H9 (cell line): ENCODE measurements at regions not wholly inside any gene's neighbourhood (a gene's known extent, or its start where the extent isn't known, plus 50 kb on each side); places are given as distances from the start of the nearest gene placed in this dataset.

Source experiments
- DNase-seq: peaks from one replicate; pipeline ENCODE4 v3.0.0-alpha.2; 2017
- H2AFZ ChIP-seq: one replicate; pipeline ENCODE4 v1.6.1; 2013; ENCODE audit warnings: mild to moderate bottlenecking, low read length, control low read depth, moderate library complexity
- H2AK5ac ChIP-seq: 2 replicates; pipeline ENCODE4 v1.6.1; 2013; ENCODE audit warnings: low read length, control low read depth, mixed read lengths; ENCODE audit not compliant: insufficient read length
- H2BK120ac ChIP-seq: one replicate; pipeline ENCODE4 v1.6.1; 2013; ENCODE audit warnings: low read depth, mild to moderate bottlenecking, low read length, control low read depth, inconsistent platforms; ENCODE audit not compliant: poor library complexity, severe bottlenecking
- H2BK12ac ChIP-seq: 2 replicates; pipeline ENCODE4 v1.6.1; 2013; ENCODE audit warnings: low read length, control low read depth, mixed read lengths, low read depth; ENCODE audit not compliant: insufficient read length
- H2BK15ac ChIP-seq: 2 replicates; pipeline ENCODE4 v1.6.1; 2013; ENCODE audit warnings: low read depth, low read length, control low read depth
- H2BK20ac ChIP-seq: one replicate; pipeline ENCODE4 v1.6.1; 2013; ENCODE audit warnings: low read depth, mild to moderate bottlenecking, low read length, control low read depth, inconsistent platforms; ENCODE audit not compliant: poor library complexity, severe bottlenecking
- H2BK5ac ChIP-seq: 2 replicates; pipeline ENCODE4 v1.6.1; 2013; ENCODE audit warnings: low read length, control low read depth, mixed read lengths; ENCODE audit not compliant: insufficient read length
- H3K14ac ChIP-seq: 2 replicates; pipeline ENCODE4 v1.6.1; 2013; ENCODE audit warnings: low read length, control low read depth; ENCODE audit not compliant: insufficient read depth
- H3K18ac ChIP-seq: 2 replicates; pipeline ENCODE4 v1.6.1; 2013; ENCODE audit warnings: low read depth, mild to moderate bottlenecking, mixed read lengths, low read length, control low read depth; ENCODE audit not compliant: insufficient read length
- H3K23ac ChIP-seq: 2 replicates; pipeline ENCODE4 v1.6.1; 2013; ENCODE audit warnings: low read length, control low read depth, mixed read lengths, low read depth; ENCODE audit not compliant: insufficient read length
- H3K23me2 ChIP-seq: 2 replicates; pipeline ENCODE4 v1.6.1; 2013; ENCODE audit warnings: low read depth, mild to moderate bottlenecking, mixed read lengths, low read length, control low read depth; ENCODE audit not compliant: insufficient read length, poor library complexity, severe bottlenecking
- H3K27ac ChIP-seq: 2 replicates; pipeline ENCODE4 v1.5.1; 2013; ENCODE audit warnings: low read length, control low read depth, mixed read lengths, low read depth; ENCODE audit not compliant: insufficient read length
- H3K27me3 ChIP-seq: 2 replicates; pipeline ENCODE4 v1.6.1; 2013; ENCODE audit warnings: low read length, control low read depth, inconsistent platforms; ENCODE audit not compliant: insufficient read depth
- H3K4ac ChIP-seq: 2 replicates; pipeline ENCODE4 v1.6.1; 2013; ENCODE audit warnings: low read depth, mild to moderate bottlenecking, control low read depth, inconsistent platforms, low read length, moderate library complexity
- H3K4me1 ChIP-seq: 2 replicates; pipeline ENCODE4 v1.6.1; 2013; ENCODE audit warnings: low read length, control low read depth, inconsistent platforms; ENCODE audit not compliant: insufficient read depth
- H3K4me2 ChIP-seq: 2 replicates; pipeline ENCODE4 v1.6.1; 2013; ENCODE audit warnings: low read length, control low read depth, mixed read lengths; ENCODE audit not compliant: insufficient read length, insufficient read depth
- H3K56ac ChIP-seq: 2 replicates; pipeline ENCODE4 v1.6.1; 2013; ENCODE audit warnings: low read depth, mild to moderate bottlenecking, mixed read lengths, low read length, control low read depth; ENCODE audit not compliant: insufficient read length
- H3K79me1 ChIP-seq: 2 replicates; pipeline ENCODE4 v1.6.1; 2013; ENCODE audit warnings: low read depth, mild to moderate bottlenecking, moderate library complexity, low read length, control low read depth, inconsistent platforms; ENCODE audit not compliant: insufficient read depth, poor library complexity, severe bottlenecking
- H3K79me2 ChIP-seq: 2 replicates; pipeline ENCODE4 v1.6.1; 2013; ENCODE audit warnings: low read length, control low read depth, inconsistent platforms; ENCODE audit not compliant: insufficient read depth
- H3K9ac ChIP-seq: 2 replicates; pipeline ENCODE4 v1.6.1; 2013; ENCODE audit warnings: low read length, control low read depth, mixed read lengths; ENCODE audit not compliant: insufficient read length; ENCODE audit errors: extremely low read depth
- H3K9me3 ChIP-seq: one replicate; pipeline ENCODE4 v1.6.1; 2013; ENCODE audit warnings: low read depth, low read length, inconsistent platforms; ENCODE audit not compliant: control insufficient read depth
- H3T11ph ChIP-seq: one replicate; pipeline ENCODE4 v1.6.1; 2013; ENCODE audit warnings: mild to moderate bottlenecking, low read length, control low read depth, inconsistent platforms
- H4K20me1 ChIP-seq: one replicate; pipeline ENCODE4 v1.6.1; 2013; ENCODE audit not compliant: control insufficient read depth, insufficient read length, insufficient read depth
- H4K5ac ChIP-seq: 2 replicates; pipeline ENCODE4 v1.6.1; 2013; ENCODE audit warnings: low read depth, mild to moderate bottlenecking, mixed read lengths, low read length, control low read depth; ENCODE audit not compliant: insufficient read length
- H4K8ac ChIP-seq: replicated peaks from 2 replicates; pipeline ENCODE4 v1.6.1; 2013; ENCODE audit warnings: low read length, control low read depth, mixed read lengths, low read depth; ENCODE audit not compliant: insufficient read length
- H4K91ac ChIP-seq: 2 replicates; pipeline ENCODE4 v1.6.1; 2013; ENCODE audit warnings: low read depth, mild to moderate bottlenecking, moderate library complexity, mixed read lengths, low read length, control low read depth; ENCODE audit not compliant: insufficient read length
- H3K27ac Mint-ChIP-seq, 3 experiments: 2 replicates in 2 of 3; 3 replicates in 1 of 3; pipeline ENCODE4 v1.8.0; 2020 to 2021; ENCODE audit warnings: mixed read lengths in 3 of 3, mild to moderate bottlenecking in 1 of 3, moderate library complexity in 1 of 3
- H3K27me3 Mint-ChIP-seq: 2 replicates; pipeline ENCODE4 v1.8.0; 2021; ENCODE audit warnings: low read depth, mild to moderate bottlenecking, moderate library complexity, mixed read lengths
- H3K36me3 Mint-ChIP-seq, 3 experiments: 2 replicates in 2 of 3; 3 replicates in 1 of 3; pipeline ENCODE4 v1.8.0; 2020 to 2021; ENCODE audit warnings: low read depth in 3 of 3, mixed read lengths in 3 of 3; ENCODE audit not compliant: insufficient read depth in 1 of 3
- H3K4me1 Mint-ChIP-seq, 2 experiments: 2 replicates each; pipeline ENCODE4 v1.8.0; 2020; ENCODE audit warnings: mixed read lengths in 2 of 2
- H3K4me3 Mint-ChIP-seq, 2 experiments: 2 replicates in 1 of 2; 3 replicates in 1 of 2; pipeline ENCODE4 v1.8.0; 2020 to 2021; ENCODE audit warnings: mild to moderate bottlenecking in 2 of 2, mixed read lengths in 2 of 2, moderate library complexity in 1 of 2
- H3K9me3 Mint-ChIP-seq, 2 experiments: 2 replicates in 1 of 2; 3 replicates in 1 of 2; pipeline ENCODE4 v1.8.0; 2020; ENCODE audit warnings: mild to moderate bottlenecking in 2 of 2, mixed read lengths in 2 of 2, moderate library complexity in 1 of 2
- CTCF ChIP-seq: fragments of 200-600 bp; sonication (generic); conservative IDR thresholded peaks from 3 replicates; pipeline ENCODE4 v1.8.0; 2021; ENCODE audit warnings: antibody characterized with exemption, mild to moderate bottlenecking
- WGBS: extraction: QIAGEN DNeasy Blood & Tissue Kit; methylation state at CpG from one replicate; pipeline ENCODE4 v1.1.7; 2013; ENCODE audit warnings: missing lambda C conversion rate, low lambda C conversion rate, mixed read lengths; ENCODE audit not compliant: insufficient read length; ENCODE audit errors: extremely low coverage; 5-methylcytosine and 5-hydroxymethylcytosine counted together

- Histone ChIP-seq H3K23ac (no peak overlapping the region), H2AFZ (no peak overlapping the region), H3K18ac (no peak overlapping the region), H4K5ac (no peak overlapping the region), H2BK12ac (no peak overlapping the region), H3K9ac (no peak overlapping the region), H2BK20ac (no peak overlapping the region), H2BK15ac (no peak overlapping the region), H3K4me1 (no peaks in the 10 kb centered on the region), H2BK5ac (no peak overlapping the region), H3K9me3 (no peaks in the 10 kb centered on the region), H3K79me2 (no peaks in the 10 kb centered on the region), H3K14ac (no peak overlapping the region), H2BK120ac (no peak overlapping the region), H3K56ac (no peak overlapping the region), H3K4me2 (no peak overlapping the region), H3K79me1 (no peaks in the 10 kb centered on the region), H4K8ac (no peak overlapping the region), H3K4ac (no peak overlapping the region), H3K27ac (no peak overlapping the region), H3K23me2 (no peaks in the 10 kb centered on the region), H4K20me1 (no peaks in the 10 kb centered on the region), H4K91ac (no peak overlapping the region), H3T11ph (no peak overlapping the region), H3K27me3 (no peaks in the 10 kb centered on the region), H2AK5ac (no peak overlapping the region)
- Mint-ChIP-seq H3K4me1 (peaks cover 4% of the 10 kb centered on the region in 2 experiments; a peak in 3 of 4 replicates), H3K9me3 (no peaks in the 10 kb centered on the region; a peak in 1 of 5 replicates), H3K36me3 (no peaks in the 10 kb centered on the region; a peak in 1 of 7 replicates), H3K27me3 (no peaks in the 10 kb centered on the region), H3K4me3 (no peak overlapping the region), H3K27ac (no peak overlapping the region)
- DNase-seq: no peak
- WGBS: no CpG with 5 or more reads among the region's 1 CpG
- no peak for TF ChIP-seq CTCF
These were observed 250.8 kb upstream of the DLGAP1 start for GRCh38 chr18:4705894-4706293.
